ENCODE measurements at regions not wholly inside any gene's neighbourhood (a gene's known extent, or its start where the extent isn't known, plus 50 kb on each side); places are given as distances from the start of the nearest gene placed in this dataset.
A peak's percentile ranks its signal among the peaks of the same experiment; 100 is the strongest.

GRCh38 chr5:149441986-149442385 is 62.9 kb upstream of the IL17B start:
- no peaks in the 10 kb centered on the region for H3K9me3 ChIP-seq
- H3K4me3 ChIP-seq = no peak overlapping the region
- intact Hi-C loops (cut with DNase I, micrococcal nuclease) = loop anchor here in 1 of 2 donors (5.0 kb wide), 1 partner anchor 120 kb away; no protein-coding TSS in a partner anchor
- peaks cover 14% of the 10 kb centered on the region for H3K4me1 ChIP-seq (ENCODE audit: low read depth)
- no peak for TF ChIP-seq CTCF (IDR thresholded peaks at IDR 0.05)
- ATAC-seq (peak; percentile 12), DNase-seq (no peak)
- H3K36me3 ChIP-seq (ENCODE audit: low read depth) = no peaks in the 10 kb centered on the region

GRCh38 chr5:149441194-149441753 is 62.2 kb upstream of the IL17B start:
- Histone ChIP-seq H3K9me3 (no peaks in the 10 kb centered on the region), H3K4me3 (no peak overlapping the region), H3K4me1 (ENCODE audit: low read depth) (peaks cover 14% of the 10 kb centered on the region), H3K36me3 (ENCODE audit: low read depth) (no peaks in the 10 kb centered on the region)
- DNase-seq (no peak), ATAC-seq (no peak)
- intact Hi-C loops (cut with DNase I, micrococcal nuclease) = loop anchor here in 1 of 2 donors (5.0 kb wide), 1 partner anchor 121 kb away; no protein-coding TSS in a partner anchor
- no peak for TF ChIP-seq CTCF (IDR thresholded peaks at IDR 0.05)

- TF ChIP-seq CTCF (IDR thresholded peaks at IDR 0.05) = no peak
- Histone ChIP-seq H3K9me3 (no peaks in the 10 kb centered on the region), H3K4me1 (ENCODE audit: low read depth) (peaks cover 14% of the 10 kb centered on the region), H3K4me3 (no peak overlapping the region), H3K36me3 (ENCODE audit: low read depth) (no peaks in the 10 kb centered on the region)
- intact Hi-C loops (cut with DNase I, micrococcal nuclease) = loop anchor here (5.0 to 10.0 kb wide), 4 partner anchors 55 to 125 kb away; no protein-coding TSS in a partner anchor
- ATAC-seq (peak; percentile 94), DNase-seq (peak; percentile 82 to 88 (median 87))
These were observed 60.9 kb upstream of the IL17B start for GRCh38 chr5:149439899-149440542.

- Histone ChIP-seq H3K9me3 (no peaks in the 10 kb centered on the region), H3K4me3 (no peak overlapping the region), H3K4me1 (ENCODE audit: low read depth) (peaks cover 14% of the 10 kb centered on the region), H3K36me3 (ENCODE audit: low read depth) (no peaks in the 10 kb centered on the region)
- intact Hi-C loops (cut with DNase I, micrococcal nuclease) = loop anchor here (10.0 kb wide), 3 partner anchors 54 to 124 kb away; no protein-coding TSS in a partner anchor
- ATAC-seq (no peak), DNase-seq (no peak)
- TF ChIP-seq CTCF (IDR thresholded peaks at IDR 0.05) = no peak
These were observed 59.6 kb upstream of the IL17B start for GRCh38 chr5:149438711-149439132.

- no peak overlapping the region for H3K4me3 ChIP-seq
- TF ChIP-seq CTCF (IDR thresholded peaks at IDR 0.05) = no peak
- peaks cover 14% of the 10 kb centered on the region for H3K4me1 ChIP-seq (ENCODE audit: low read depth)
- DNase-seq (no peak), ATAC-seq (no peak)
- no peaks in the 10 kb centered on the region for H3K9me3 ChIP-seq
- intact Hi-C loops (cut with DNase I, micrococcal nuclease) = loop anchor here (10.0 kb wide), 3 partner anchors 53 to 123 kb away; no protein-coding TSS in a partner anchor
- no peaks in the 10 kb centered on the region for H3K36me3 ChIP-seq (ENCODE audit: low read depth)
These were observed 59.2 kb upstream of the IL17B start for GRCh38 chr5:149438281-149438680.
